ENCODE measurements at regions not wholly inside any gene's neighbourhood (a gene's known extent, or its start where the extent isn't known, plus 50 kb on each side); places are given as distances from the start of the nearest gene placed in this dataset.
"Not testable (repeated sequence)": the region's sequence is repeated elsewhere in the genome, so short reads cannot be mapped to it uniquely, and the experiment has no call there.

- no peak overlapping the region for H3K4me3 ChIP-seq
- H3K27ac ChIP-seq: no peak overlapping the region
- no peaks in the 10 kb centered on the region for H3K9me3 ChIP-seq
- H3K27me3 ChIP-seq: no peaks in the 10 kb centered on the region
- no peaks in the 10 kb centered on the region for H3K36me3 ChIP-seq
- no peak for TF ChIP-seq POLR2A (IDR thresholded peaks at IDR 0.05)
- no peak for TF ChIP-seq CTCF (IDR thresholded peaks at IDR 0.05)
- no peak for DNase-seq
- no peaks in the 10 kb centered on the region for H3K4me1 ChIP-seq
Observed at GRCh38 chr13:60671386-60671785, 274.4 kb downstream of the TDRD3 start.

GRCh38 chr13:60663788-60664187 is 266.8 kb downstream of the TDRD3 start:
- no peaks in the 10 kb centered on the region for H3K4me1 ChIP-seq

GRCh38 chr13:60662595-60662994 is 265.6 kb downstream of the TDRD3 start:
- DNase-seq: no peak
- Histone ChIP-seq H3K27me3 (no peaks in the 10 kb centered on the region), H3K27ac (no peak overlapping the region), H3K9me3 (no peaks in the 10 kb centered on the region), H3K4me3 (no peak overlapping the region), H3K4me1 (no peaks in the 10 kb centered on the region), H3K36me3 (no peaks in the 10 kb centered on the region)
- TF ChIP-seq CTCF (IDR thresholded peaks at IDR 0.05) (no peak), POLR2A (IDR thresholded peaks at IDR 0.05) (no peak)

More at GRCh38 chr13:60663788-60664187, 266.8 kb downstream of the TDRD3 start:
- Histone ChIP-seq H3K36me3 (no peaks in the 10 kb centered on the region), H3K27ac (no peak overlapping the region), H3K27me3 (no peaks in the 10 kb centered on the region), H3K4me3 (no peak overlapping the region), H3K9me3 (no peaks in the 10 kb centered on the region)
- no peak for DNase-seq
- no peak for TF ChIP-seq CTCF (IDR thresholded peaks at IDR 0.05)
- no peak for TF ChIP-seq POLR2A (IDR thresholded peaks at IDR 0.05)

GRCh38 chr13:60661521-60661920 is 264.5 kb downstream of the TDRD3 start:
- DNase-seq: no peak
- no peak for TF ChIP-seq POLR2A (IDR thresholded peaks at IDR 0.05)
- no peak for TF ChIP-seq CTCF (IDR thresholded peaks at IDR 0.05)
- Histone ChIP-seq H3K27ac (no peak overlapping the region), H3K4me1 (no peaks in the 10 kb centered on the region), H3K36me3 (no peaks in the 10 kb centered on the region), H3K27me3 (no peaks in the 10 kb centered on the region), H3K9me3 (no peaks in the 10 kb centered on the region), H3K4me3 (no peak overlapping the region)

- not testable (repeated sequence) for H3K9me3 ChIP-seq, H3K4me1 ChIP-seq, H3K27ac ChIP-seq, H3K36me3 ChIP-seq, H3K4me3 ChIP-seq, DNase-seq, H3K27me3 ChIP-seq
Observed at GRCh38 chr13:60657586-60657985, 260.6 kb downstream of the TDRD3 start.

GRCh38 chr13:60655256-60655655 is 258.2 kb downstream of the TDRD3 start:
- no peak for DNase-seq
- no peak overlapping the region for H3K27ac ChIP-seq
- no peak overlapping the region for H3K4me3 ChIP-seq
- no peaks in the 10 kb centered on the region for H3K36me3 ChIP-seq
- TF ChIP-seq CTCF (IDR thresholded peaks at IDR 0.05): no peak
- TF ChIP-seq POLR2A (IDR thresholded peaks at IDR 0.05): no peak
- H3K9me3 ChIP-seq: no peaks in the 10 kb centered on the region
- no peaks in the 10 kb centered on the region for H3K27me3 ChIP-seq
- H3K4me1 ChIP-seq: no peaks in the 10 kb centered on the region

Measured in Peyer's patch (tissue), 4 donors.